AG10803 (cell line): ENCODE measurements at regions not wholly inside any gene's neighbourhood (a gene's known extent, or its start where the extent isn't known, plus 50 kb on each side); places are given as distances from the start of the nearest gene placed in this dataset.
A peak's percentile ranks its signal among the peaks of the same experiment; 100 is the strongest.
"Not testable (repeated sequence)": the region's sequence is repeated elsewhere in the genome, so short reads cannot be mapped to it uniquely, and the experiment has no call there.

Experiments
- DNase-seq: peaks from one replicate; pipeline ENCODE4 v3.0.0; 2010; ENCODE audit warnings: low read depth
- H3K4me3 ChIP-seq: 2 replicates; pipeline ENCODE4 v1.5.1; 2011; ENCODE audit warnings: mild to moderate bottlenecking, low read length, control low read depth
- TF ChIP-seq, protein P1 (sequence below): conservative IDR thresholded peaks from 2 replicates; pipeline ENCODE4 v1.5.1; 2011; ENCODE audit warnings: mild to moderate bottlenecking, low read length, control low read depth, inconsistent platforms

DNA sequence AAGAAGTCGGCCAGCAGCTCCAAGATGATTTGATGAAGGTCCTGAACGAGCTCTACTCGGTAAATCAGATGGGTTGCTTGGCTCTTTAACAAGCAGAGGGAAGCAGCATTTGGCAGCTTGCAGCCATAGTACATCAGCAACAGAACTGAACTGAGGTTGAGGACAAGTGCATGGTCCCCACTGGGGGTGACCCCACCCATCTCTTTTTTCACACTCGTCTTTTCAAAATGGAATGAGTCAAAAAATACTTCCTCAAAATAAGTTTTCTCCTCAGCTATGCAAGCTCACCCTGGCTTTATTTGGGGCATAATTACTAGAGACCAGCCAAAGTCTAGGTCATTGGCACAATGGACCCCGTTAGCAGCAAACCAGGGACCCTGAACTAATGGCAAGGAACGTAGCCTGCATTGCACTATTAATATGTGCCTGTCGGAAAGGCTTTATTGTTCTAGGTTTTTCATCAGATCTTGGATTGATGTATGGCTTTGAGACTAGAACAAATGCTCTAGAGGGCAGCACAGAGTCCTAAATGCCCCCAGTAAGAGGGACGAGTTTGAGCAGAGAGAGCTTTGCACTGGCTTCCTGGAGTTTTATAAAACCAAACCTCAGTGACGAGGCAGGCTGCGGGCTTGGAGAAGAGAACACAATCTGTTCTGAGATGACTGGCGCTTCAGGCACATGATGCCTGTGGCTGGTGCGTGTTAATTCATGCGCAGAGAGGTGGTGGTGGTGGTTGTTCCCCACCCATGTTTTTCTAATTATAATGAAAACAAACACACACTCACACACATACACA is 74.2 kb upstream of the FAM72C start:
- DNase-seq = peak; percentile 82
- TF ChIP-seq, protein P1, sequence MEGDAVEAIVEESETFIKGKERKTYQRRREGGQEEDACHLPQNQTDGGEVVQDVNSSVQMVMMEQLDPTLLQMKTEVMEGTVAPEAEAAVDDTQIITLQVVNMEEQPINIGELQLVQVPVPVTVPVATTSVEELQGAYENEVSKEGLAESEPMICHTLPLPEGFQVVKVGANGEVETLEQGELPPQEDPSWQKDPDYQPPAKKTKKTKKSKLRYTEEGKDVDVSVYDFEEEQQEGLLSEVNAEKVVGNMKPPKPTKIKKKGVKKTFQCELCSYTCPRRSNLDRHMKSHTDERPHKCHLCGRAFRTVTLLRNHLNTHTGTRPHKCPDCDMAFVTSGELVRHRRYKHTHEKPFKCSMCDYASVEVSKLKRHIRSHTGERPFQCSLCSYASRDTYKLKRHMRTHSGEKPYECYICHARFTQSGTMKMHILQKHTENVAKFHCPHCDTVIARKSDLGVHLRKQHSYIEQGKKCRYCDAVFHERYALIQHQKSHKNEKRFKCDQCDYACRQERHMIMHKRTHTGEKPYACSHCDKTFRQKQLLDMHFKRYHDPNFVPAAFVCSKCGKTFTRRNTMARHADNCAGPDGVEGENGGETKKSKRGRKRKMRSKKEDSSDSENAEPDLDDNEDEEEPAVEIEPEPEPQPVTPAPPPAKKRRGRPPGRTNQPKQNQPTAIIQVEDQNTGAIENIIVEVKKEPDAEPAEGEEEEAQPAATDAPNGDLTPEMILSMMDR = peak; percentile 23
- H3K4me3 ChIP-seq = not testable (repeated sequence)

DNA sequence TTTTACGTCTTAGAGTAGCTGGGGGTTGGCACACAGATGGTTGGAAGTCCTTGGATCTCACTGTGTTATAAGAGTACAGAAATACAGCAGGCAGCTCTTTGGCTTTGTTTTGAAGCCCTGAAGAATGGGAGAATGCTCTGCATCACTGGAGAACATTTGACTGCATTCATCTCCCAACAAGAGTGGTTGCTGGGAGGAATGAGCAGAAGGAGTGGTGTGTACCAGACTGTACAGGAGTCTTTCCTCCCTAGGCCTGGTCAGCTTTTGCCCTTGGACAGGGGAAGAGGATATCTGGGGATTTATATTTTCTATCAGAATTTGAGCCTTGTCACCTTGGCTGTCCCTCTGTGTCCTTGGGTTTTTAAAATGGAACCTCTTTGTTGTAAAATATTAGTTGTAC is 70.5 kb upstream of the FAM72C start:
- not testable (repeated sequence) for DNase-seq, H3K4me3 ChIP-seq

DNA sequence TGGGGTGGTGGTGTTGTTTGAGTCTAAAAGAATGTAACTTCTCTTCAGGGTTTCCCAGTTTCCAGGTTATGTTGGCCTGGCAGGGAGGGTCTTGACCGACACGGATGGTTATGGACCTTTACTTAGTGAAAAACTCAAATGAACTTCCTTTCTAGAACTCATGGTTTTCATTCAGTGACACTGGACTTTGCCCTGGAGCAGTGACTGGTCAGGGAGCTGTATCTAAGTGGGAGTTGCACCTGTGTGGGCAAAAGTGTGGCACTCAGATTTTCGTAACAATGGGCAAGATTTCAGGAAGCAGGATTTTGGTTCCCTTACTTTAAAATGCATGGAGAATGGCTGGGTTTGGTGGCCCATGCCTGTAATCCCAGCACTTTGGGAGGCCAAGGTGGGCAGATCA is 68.5 kb upstream of the FAM72C start:
- DNase-seq = not testable (repeated sequence)

DNA sequence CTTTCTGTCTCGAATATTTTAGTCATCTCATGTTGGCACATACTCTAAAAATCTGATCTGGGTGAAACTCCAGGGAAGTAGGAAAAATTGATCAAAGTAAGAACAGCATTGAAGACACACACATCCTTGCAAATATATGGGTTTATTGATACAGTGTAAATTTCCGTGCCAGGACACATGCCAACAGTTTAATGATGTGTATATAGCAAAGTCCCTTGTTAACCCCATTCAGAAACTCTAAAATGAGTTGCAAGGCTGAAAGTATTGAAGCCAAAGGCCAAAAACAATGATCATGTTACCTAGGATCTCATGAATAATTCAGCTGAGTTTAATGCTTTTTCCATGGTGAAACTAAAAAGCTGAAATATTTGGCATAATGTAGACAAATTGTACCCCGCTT is 62.3 kb upstream of the FAM72C start:
- H3K4me3 ChIP-seq = not testable (repeated sequence)

More for the DNA sequence above, 68.5 kb upstream of the FAM72C start:
- not testable (repeated sequence) for H3K4me3 ChIP-seq

DNA sequence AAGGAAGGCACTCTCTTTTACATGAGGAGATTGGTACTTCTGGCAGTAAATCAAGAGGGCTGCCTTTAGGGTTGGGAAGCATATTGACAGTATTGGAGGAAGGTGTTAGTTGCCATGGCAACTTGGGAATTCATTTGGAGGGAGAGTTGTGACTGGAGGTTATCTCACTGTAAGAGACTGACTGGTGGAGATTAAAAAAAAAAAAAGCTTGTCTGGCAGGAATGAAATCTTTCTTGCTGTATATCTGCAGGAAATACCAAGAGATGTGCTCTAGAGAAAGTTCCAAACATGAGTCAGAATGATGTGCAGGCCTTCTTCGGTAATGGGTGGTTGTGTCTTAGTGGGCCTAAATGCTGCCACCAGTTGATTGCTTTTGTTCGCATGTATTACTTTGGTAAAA is 59.8 kb upstream of the FAM72C start:
- not testable (repeated sequence) for DNase-seq, H3K4me3 ChIP-seq

More for the DNA sequence above, 62.3 kb upstream of the FAM72C start:
- DNase-seq = not testable (repeated sequence)

DNA sequence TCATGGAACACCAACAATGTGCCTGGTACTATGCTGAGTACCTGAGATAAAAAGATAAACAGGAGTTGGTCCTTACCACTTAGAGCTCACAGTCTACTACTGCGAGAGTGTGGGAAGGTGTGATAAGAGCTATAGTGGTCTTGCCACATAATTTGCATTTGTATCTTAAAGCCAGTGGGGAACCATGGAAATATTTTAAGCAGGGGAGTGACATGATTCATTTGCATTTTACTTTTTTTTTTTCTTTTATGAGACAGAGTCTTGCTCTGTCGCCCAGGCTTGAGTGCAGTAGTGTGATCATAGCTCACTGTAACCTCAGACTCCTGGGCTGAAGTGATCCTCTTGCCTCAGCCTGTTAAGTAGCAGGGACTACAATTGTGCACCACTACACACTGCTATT is 54.2 kb upstream of the FAM72C start:
- not testable (repeated sequence) for DNase-seq

DNA sequence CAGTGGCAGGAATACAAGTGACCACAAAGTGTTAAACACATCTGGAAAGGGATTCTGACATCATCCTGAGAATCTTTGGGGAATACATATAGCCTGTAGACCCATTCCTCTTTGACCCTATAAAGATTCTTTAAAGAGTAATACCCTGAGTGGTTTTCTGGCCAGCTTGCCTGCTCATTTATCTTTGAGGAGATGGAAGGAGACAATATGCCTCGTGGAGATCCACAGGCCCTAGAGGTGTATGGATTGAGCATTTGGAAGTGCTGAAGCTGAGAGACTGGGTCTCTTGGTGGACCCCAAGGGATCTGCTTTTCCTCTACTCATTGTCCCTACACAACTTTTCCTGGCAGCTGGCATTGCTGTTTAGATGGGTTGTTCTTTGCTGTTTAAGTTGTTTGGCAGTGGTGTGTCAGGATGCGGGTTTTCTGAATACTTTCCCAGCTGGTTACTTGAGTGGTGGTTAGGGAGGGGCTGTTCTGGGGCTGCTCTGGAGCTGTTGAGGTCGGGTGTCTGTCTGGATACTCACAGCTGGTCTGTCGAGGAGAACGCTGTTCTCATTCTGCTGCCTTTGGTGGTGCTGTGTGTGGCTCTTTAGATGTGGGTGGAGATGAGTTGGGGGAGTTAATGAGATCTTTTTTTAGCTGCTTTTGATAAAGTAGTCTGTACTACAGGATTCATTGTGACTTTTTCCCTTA is 50.1 kb upstream of the FAM72C start:
- H3K4me3 ChIP-seq, DNase-seq: not testable (repeated sequence)

More for the DNA sequence above, 54.2 kb upstream of the FAM72C start:
- not testable (repeated sequence) for H3K4me3 ChIP-seq
